HEK293 (cell line): ENCODE measurements at regions not wholly inside any gene's neighbourhood (a gene's known extent, or its start where the extent isn't known, plus 50 kb on each side); places are given as distances from the start of the nearest gene placed in this dataset.

Experiments
- REST ChIP-seq: fragments of 450-650 bp; formaldehyde crosslinking; IDR thresholded peaks from 2 replicates; pipeline ENCODE4 v1.5.1; 2016; ENCODE audit warnings: missing biosample characterization, missing genetic modification characterization
- ZNF423 ChIP-seq: fragments of 450-650 bp; formaldehyde crosslinking; IDR thresholded peaks from 2 replicates; pipeline ENCODE4 v1.5.1; 2016; ENCODE audit warnings: missing biosample characterization, missing genetic modification characterization
- ZNF837 ChIP-seq: fragments of 450-650 bp; formaldehyde crosslinking; IDR thresholded peaks from 2 replicates; pipeline ENCODE4 v1.5.1; 2016; ENCODE audit warnings: missing biosample characterization, missing genetic modification characterization
- ZSCAN30 ChIP-seq: fragments of 450-650 bp; IDR thresholded peaks from 2 replicates; pipeline ENCODE4 v1.5.1; 2018; ENCODE audit warnings: missing biosample characterization, mild to moderate bottlenecking, missing genetic modification characterization, moderate library complexity
- TF ChIP-seq, protein P1 (sequence below): fragments of 450-650 bp; formaldehyde crosslinking; IDR thresholded peaks from 2 replicates; pipeline ENCODE4 v1.5.1; 2016; ENCODE audit warnings: missing biosample characterization, missing genetic modification characterization
- TF ChIP-seq, protein P2 (sequence below): fragments of 450-650 bp; formaldehyde crosslinking; IDR thresholded peaks from 2 replicates; pipeline ENCODE4 v1.5.1; 2016; ENCODE audit warnings: missing biosample characterization, missing genetic modification characterization, low read depth

- no peak for TF ChIP-seq REST (tag by site-specific recombination)
- TF ChIP-seq, protein P1, sequence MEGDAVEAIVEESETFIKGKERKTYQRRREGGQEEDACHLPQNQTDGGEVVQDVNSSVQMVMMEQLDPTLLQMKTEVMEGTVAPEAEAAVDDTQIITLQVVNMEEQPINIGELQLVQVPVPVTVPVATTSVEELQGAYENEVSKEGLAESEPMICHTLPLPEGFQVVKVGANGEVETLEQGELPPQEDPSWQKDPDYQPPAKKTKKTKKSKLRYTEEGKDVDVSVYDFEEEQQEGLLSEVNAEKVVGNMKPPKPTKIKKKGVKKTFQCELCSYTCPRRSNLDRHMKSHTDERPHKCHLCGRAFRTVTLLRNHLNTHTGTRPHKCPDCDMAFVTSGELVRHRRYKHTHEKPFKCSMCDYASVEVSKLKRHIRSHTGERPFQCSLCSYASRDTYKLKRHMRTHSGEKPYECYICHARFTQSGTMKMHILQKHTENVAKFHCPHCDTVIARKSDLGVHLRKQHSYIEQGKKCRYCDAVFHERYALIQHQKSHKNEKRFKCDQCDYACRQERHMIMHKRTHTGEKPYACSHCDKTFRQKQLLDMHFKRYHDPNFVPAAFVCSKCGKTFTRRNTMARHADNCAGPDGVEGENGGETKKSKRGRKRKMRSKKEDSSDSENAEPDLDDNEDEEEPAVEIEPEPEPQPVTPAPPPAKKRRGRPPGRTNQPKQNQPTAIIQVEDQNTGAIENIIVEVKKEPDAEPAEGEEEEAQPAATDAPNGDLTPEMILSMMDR (tag by site-specific recombination), result no peak
- TF ChIP-seq ZNF423 (tag by site-specific recombination), result no peak
- no peak for TF ChIP-seq ZSCAN30 (tag by site-specific recombination)
- no peak for TF ChIP-seq ZNF837
- TF ChIP-seq, protein P2, sequence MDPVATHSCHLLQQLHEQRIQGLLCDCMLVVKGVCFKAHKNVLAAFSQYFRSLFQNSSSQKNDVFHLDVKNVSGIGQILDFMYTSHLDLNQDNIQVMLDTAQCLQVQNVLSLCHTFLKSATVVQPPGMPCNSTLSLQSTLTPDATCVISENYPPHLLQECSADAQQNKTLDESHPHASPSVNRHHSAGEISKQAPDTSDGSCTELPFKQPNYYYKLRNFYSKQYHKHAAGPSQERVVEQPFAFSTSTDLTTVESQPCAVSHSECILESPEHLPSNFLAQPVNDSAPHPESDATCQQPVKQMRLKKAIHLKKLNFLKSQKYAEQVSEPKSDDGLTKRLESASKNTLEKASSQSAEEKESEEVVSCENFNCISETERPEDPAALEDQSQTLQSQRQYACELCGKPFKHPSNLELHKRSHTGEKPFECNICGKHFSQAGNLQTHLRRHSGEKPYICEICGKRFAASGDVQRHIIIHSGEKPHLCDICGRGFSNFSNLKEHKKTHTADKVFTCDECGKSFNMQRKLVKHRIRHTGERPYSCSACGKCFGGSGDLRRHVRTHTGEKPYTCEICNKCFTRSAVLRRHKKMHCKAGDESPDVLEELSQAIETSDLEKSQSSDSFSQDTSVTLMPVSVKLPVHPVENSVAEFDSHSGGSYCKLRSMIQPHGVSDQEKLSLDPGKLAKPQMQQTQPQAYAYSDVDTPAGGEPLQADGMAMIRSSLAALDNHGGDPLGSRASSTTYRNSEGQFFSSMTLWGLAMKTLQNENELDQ (tag by site-specific recombination), result no peak
Measured at GRCh38 chr6:140002396-140003022, 628.1 kb upstream of the CITED2 start.
